ENCODE measurements at regions not wholly inside any gene's neighbourhood (a gene's known extent, or its start where the extent isn't known, plus 50 kb on each side); places are given as distances from the start of the nearest gene placed in this dataset.

- no peak for TF ChIP-seq CTCF (IDR thresholded peaks at IDR 0.05 in 2 of 3, conservative IDR thresholded peaks at IDR 0.05 in 1 of 3; ENCODE audit: control insufficient read depth in 2 of 3, extremely low read depth in 1 of 3, insufficient read depth in 1 of 3, low read depth in 3 of 3, low read length in 3 of 3)
- TF ChIP-seq ESRRA (IDR thresholded peaks at IDR 0.05; ENCODE audit: low read length): no peak
- no peak for TF ChIP-seq ATF2 (IDR thresholded peaks at IDR 0.05; ENCODE audit: low read length)
- TF ChIP-seq PKNOX1 (IDR thresholded peaks at IDR 0.05): no peak
- TF ChIP-seq ZNF274 (IDR thresholded peaks at IDR 0.05; ENCODE audit: insufficient read depth, insufficient read length): no peak
- no peak for TF ChIP-seq RCOR1 (conservative IDR thresholded peaks at IDR 0.05; ENCODE audit: low read depth, low read length)
These were observed 625.1 kb upstream of the PCDH15 start for GRCh38 chr10:55426138-55426537.
